Mesenchymal stem cell (in vitro differentiated cells and primary cell): ENCODE measurements at regions not wholly inside any gene's neighbourhood (a gene's known extent, or its start where the extent isn't known, plus 50 kb on each side); places are given as distances from the start of the nearest gene placed in this dataset.
A peak's percentile ranks its signal among the peaks of the same experiment; 100 is the strongest.

Experiments used
- DNase-seq: peaks from one replicate; pipeline ENCODE4 v3.0.0-alpha.2; 2013
- H2AFZ ChIP-seq: one replicate; pipeline ENCODE4 v1.6.1; 2013; ENCODE audit warnings: low read depth, mild to moderate bottlenecking, control low read depth, inconsistent platforms, low read length, moderate library complexity
- H2AK5ac ChIP-seq: 2 replicates; pipeline ENCODE4 v1.6.1; 2013; ENCODE audit warnings: low read length, moderate library complexity, mild to moderate bottlenecking, inconsistent platforms; ENCODE audit not compliant: severe bottlenecking
- H2BK120ac ChIP-seq: one replicate; pipeline ENCODE4 v1.6.1; 2013; ENCODE audit warnings: low read depth, mild to moderate bottlenecking, inconsistent platforms, low read length, moderate library complexity
- H2BK12ac ChIP-seq, 2 experiments: one replicate each; pipeline ENCODE4 v1.6.1; 2013; ENCODE audit warnings: inconsistent platforms in 2 of 2, low read length in 2 of 2, mild to moderate bottlenecking in 2 of 2, moderate library complexity in 2 of 2, control low read depth in 1 of 2
- H2BK15ac ChIP-seq: one replicate; pipeline ENCODE4 v1.6.1; 2013; ENCODE audit warnings: mild to moderate bottlenecking, low read depth, inconsistent platforms; ENCODE audit not compliant: poor library complexity, severe bottlenecking
- H2BK5ac ChIP-seq: 2 replicates; pipeline ENCODE4 v1.6.1; 2013; ENCODE audit warnings: low read depth, mild to moderate bottlenecking, low read length, control low read depth, inconsistent platforms; ENCODE audit not compliant: poor library complexity, severe bottlenecking
- H3K14ac ChIP-seq, 2 experiments: one replicate each; pipeline ENCODE4 v1.6.1; 2013; ENCODE audit warnings: inconsistent platforms in 2 of 2, low read length in 2 of 2, control low read depth in 1 of 2, mild to moderate bottlenecking in 1 of 2, moderate library complexity in 1 of 2
- H3K18ac ChIP-seq, 2 experiments: one replicate each; pipeline ENCODE4 v1.6.1; 2013; ENCODE audit warnings: inconsistent platforms in 2 of 2, low read length in 2 of 2, control low read depth in 1 of 2, low read depth in 1 of 2, mild to moderate bottlenecking in 1 of 2
- H3K23ac ChIP-seq, 2 experiments: one replicate each; pipeline ENCODE4 v1.6.1; 2013; ENCODE audit warnings: inconsistent platforms in 2 of 2, low read length in 2 of 2, mild to moderate bottlenecking in 2 of 2, moderate library complexity in 2 of 2, control low read depth in 1 of 2
- H3K27ac ChIP-seq: 2 replicates; pipeline ENCODE4 v1.5.1; 2013; ENCODE audit warnings: mild to moderate bottlenecking, moderate library complexity, low read length, control low read depth, inconsistent platforms; ENCODE audit not compliant: poor library complexity, severe bottlenecking
- H3K27me3 ChIP-seq, 2 experiments: 2 replicates each; pipeline versions ENCODE4 v1.6.1 to v1.7.0; 2013; ENCODE audit warnings: low read length in 2 of 2, mild to moderate bottlenecking in 2 of 2, moderate library complexity in 2 of 2, control low read depth in 1 of 2, inconsistent platforms in 1 of 2; ENCODE audit not compliant: control insufficient read depth in 1 of 2, insufficient read depth in 1 of 2
- H3K36me3 ChIP-seq, 2 experiments: 2 replicates each; pipeline versions ENCODE4 v1.6.1 to v1.7.0; 2013; ENCODE audit warnings: low read length in 2 of 2, control low read depth in 1 of 2, inconsistent platforms in 1 of 2, low read depth in 1 of 2, mild to moderate bottlenecking in 1 of 2; ENCODE audit not compliant: insufficient read depth in 2 of 2, control insufficient read depth in 1 of 2
- H3K4ac ChIP-seq, 2 experiments: one replicate each; pipeline ENCODE4 v1.6.1; 2013; ENCODE audit warnings: inconsistent platforms in 2 of 2, low read length in 2 of 2, mild to moderate bottlenecking in 2 of 2, moderate library complexity in 2 of 2, control low read depth in 1 of 2, low read depth in 1 of 2
- H3K4me1 ChIP-seq: 2 replicates; pipeline ENCODE4 v1.6.1; 2013; ENCODE audit warnings: low read depth, low read length, control low read depth; ENCODE audit not compliant: control insufficient read depth, insufficient read depth
- H3K4me2 ChIP-seq: 2 replicates; pipeline ENCODE4 v1.6.1; 2013; ENCODE audit warnings: low read length, mild to moderate bottlenecking, inconsistent platforms; ENCODE audit not compliant: poor library complexity, severe bottlenecking
- H3K4me3 ChIP-seq, 2 experiments: 2 replicates each; pipeline versions ENCODE4 v1.5.1 to v1.7.0; 2013; ENCODE audit warnings: low read length in 2 of 2, mild to moderate bottlenecking in 2 of 2, control low read depth in 1 of 2, low read depth in 1 of 2; ENCODE audit not compliant: insufficient read depth in 1 of 2
- H3K79me1 ChIP-seq: replicated peaks from 2 replicates; pipeline ENCODE4 v1.6.1; 2013; ENCODE audit warnings: mild to moderate bottlenecking, control low read depth, low read length, inconsistent platforms; ENCODE audit not compliant: poor library complexity, severe bottlenecking
- H3K9ac ChIP-seq: 2 replicates; pipeline ENCODE4 v1.7.0; 2013; ENCODE audit warnings: mild to moderate bottlenecking, low read length, moderate library complexity
- H3K9me3 ChIP-seq: 2 replicates; pipeline ENCODE4 v1.7.0; 2013; ENCODE audit warnings: mild to moderate bottlenecking, low read length; ENCODE audit not compliant: control insufficient read depth
- H4K8ac ChIP-seq: one replicate; pipeline ENCODE4 v1.6.1; 2013; ENCODE audit warnings: inconsistent platforms, mild to moderate bottlenecking, low read length, moderate library complexity
- H4K91ac ChIP-seq: one replicate; pipeline ENCODE4 v1.6.1; 2013; ENCODE audit warnings: mild to moderate bottlenecking, low read length, inconsistent platforms
- WGBS: methylation state at CpG from one replicate; pipeline ENCODE4 v1.1.7; 2013; ENCODE audit warnings: mixed read lengths; 5-methylcytosine and 5-hydroxymethylcytosine counted together

- H2BK15ac ChIP-seq: no peak overlapping the region
- no peak overlapping the region for H2BK120ac ChIP-seq
- H3K14ac ChIP-seq: no peak overlapping the region
- no peak overlapping the region for H4K91ac ChIP-seq
- peaks cover 0 to 23% of the 10 kb centered on the region in 2 experiments for H3K27me3 ChIP-seq
- no peak overlapping the region for H3K27ac ChIP-seq
- H3K9me3 ChIP-seq: peaks cover 6% of the 10 kb centered on the region
- H3K79me1 ChIP-seq: no peaks in the 10 kb centered on the region
- no peak overlapping the region for H3K4me3 ChIP-seq
- H2AFZ ChIP-seq: no peak overlapping the region
- no peaks in the 10 kb centered on the region for H3K36me3 ChIP-seq
- H3K23ac ChIP-seq: no peak overlapping the region
- no peak for DNase-seq
- H2AK5ac ChIP-seq: no peak overlapping the region
- H3K9ac ChIP-seq: no peak overlapping the region
- H3K18ac ChIP-seq: no peak overlapping the region
- no peak overlapping the region for H3K4ac ChIP-seq
- H3K4me1 ChIP-seq: no peaks in the 10 kb centered on the region
- no peak overlapping the region for H3K4me2 ChIP-seq
- no peak overlapping the region for H2BK12ac ChIP-seq
- H4K8ac ChIP-seq: no peak overlapping the region
- 100% methylated on average over 1 of the region's 3 CpGs for WGBS
- no peak overlapping the region for H2BK5ac ChIP-seq
Observed at GRCh38 chr3:72080095-72080494, 295.1 kb upstream of the PROK2 start.

GRCh38 chr3:72079369-72079872 lies 294.5 kb upstream of the PROK2 start:
- no peaks in the 10 kb centered on the region for H3K79me1 ChIP-seq
- H2BK120ac ChIP-seq: no peak overlapping the region
- H3K36me3 ChIP-seq: no peaks in the 10 kb centered on the region
- H4K8ac ChIP-seq: no peak overlapping the region
- H2BK15ac ChIP-seq: no peak overlapping the region
- 83% methylated on average over 1 of the region's 2 CpGs for WGBS
- H2BK5ac ChIP-seq: no peak overlapping the region
- H2AFZ ChIP-seq: no peak overlapping the region
- no peak overlapping the region for H3K4ac ChIP-seq
- H3K27ac ChIP-seq: no peak overlapping the region
- H3K4me1 ChIP-seq: no peaks in the 10 kb centered on the region
- no peak overlapping the region for H3K18ac ChIP-seq
- no peak overlapping the region for H3K4me2 ChIP-seq
- H3K9ac ChIP-seq: no peak overlapping the region
- no peak overlapping the region for H3K23ac ChIP-seq
- H2AK5ac ChIP-seq: no peak overlapping the region
- no peak for DNase-seq
- peaks cover 9% of the 10 kb centered on the region for H3K9me3 ChIP-seq
- H4K91ac ChIP-seq: no peak overlapping the region
- no peak overlapping the region for H3K14ac ChIP-seq
- no peak overlapping the region for H2BK12ac ChIP-seq
- no peak overlapping the region for H3K4me3 ChIP-seq
- peaks cover 0 to 23% of the 10 kb centered on the region in 2 experiments for H3K27me3 ChIP-seq

GRCh38 chr3:72078676-72079368 lies 293.9 kb upstream of the PROK2 start:
- Histone ChIP-seq H3K14ac (no peak overlapping the region), H3K4me3 (no peak overlapping the region), H3K27me3 (peaks cover 0 to 23% of the 10 kb centered on the region in 2 experiments), H2AK5ac (no peak overlapping the region), H3K79me1 (no peaks in the 10 kb centered on the region), H3K4me2 (no peak overlapping the region), H2BK15ac (no peak overlapping the region), H4K8ac (no peak overlapping the region), H3K4me1 (no peaks in the 10 kb centered on the region), H2BK120ac (no peak overlapping the region), H2AFZ (no peak overlapping the region), H3K23ac (no peak overlapping the region), H4K91ac (no peak overlapping the region), H2BK12ac (no peak overlapping the region), H3K9ac (no peak overlapping the region), H2BK5ac (no peak overlapping the region), H3K4ac (no peak overlapping the region), H3K36me3 (no peaks in the 10 kb centered on the region), H3K18ac (peak overlapping the region in 1 of 2 experiments; percentile 10), H3K27ac (no peak overlapping the region), H3K9me3 (peaks cover 9% of the 10 kb centered on the region)
- 100% methylated on average over 1 of the region's 2 CpGs for WGBS
- DNase-seq: no peak

- no peaks in the 10 kb centered on the region for H3K4me1 ChIP-seq
- H3K4ac ChIP-seq: no peak overlapping the region
- no peak overlapping the region for H2BK120ac ChIP-seq
- peaks cover 9% of the 10 kb centered on the region for H3K9me3 ChIP-seq
- no peak overlapping the region for H2BK15ac ChIP-seq
- no peak overlapping the region for H3K4me3 ChIP-seq
- no peak for DNase-seq
- H2BK12ac ChIP-seq: no peak overlapping the region
- H3K23ac ChIP-seq: no peak overlapping the region
- no peaks in the 10 kb centered on the region for H3K79me1 ChIP-seq
- no peaks in the 10 kb centered on the region for H3K36me3 ChIP-seq
- no peak overlapping the region for H2AK5ac ChIP-seq
- no peak overlapping the region for H3K27ac ChIP-seq
- H3K14ac ChIP-seq: no peak overlapping the region
- H3K4me2 ChIP-seq: no peak overlapping the region
- no peak overlapping the region for H2AFZ ChIP-seq
- H3K27me3 ChIP-seq: peaks cover 0 to 23% of the 10 kb centered on the region in 2 experiments
- no peak overlapping the region for H3K9ac ChIP-seq
- no peak overlapping the region for H3K18ac ChIP-seq
- WGBS: 94% methylated on average over 6 of the region's 6 CpGs
- no peak overlapping the region for H2BK5ac ChIP-seq
- H4K91ac ChIP-seq: no peak overlapping the region
- no peak overlapping the region for H4K8ac ChIP-seq
Observed at GRCh38 chr3:72077473-72078259, 292.7 kb upstream of the PROK2 start.
